ENCODE measurements at regions not wholly inside any gene's neighbourhood (a gene's known extent, or its start where the extent isn't known, plus 50 kb on each side); places are given as distances from the start of the nearest gene placed in this dataset.
A peak's percentile ranks its signal among the peaks of the same experiment; 100 is the strongest.

DNA sequence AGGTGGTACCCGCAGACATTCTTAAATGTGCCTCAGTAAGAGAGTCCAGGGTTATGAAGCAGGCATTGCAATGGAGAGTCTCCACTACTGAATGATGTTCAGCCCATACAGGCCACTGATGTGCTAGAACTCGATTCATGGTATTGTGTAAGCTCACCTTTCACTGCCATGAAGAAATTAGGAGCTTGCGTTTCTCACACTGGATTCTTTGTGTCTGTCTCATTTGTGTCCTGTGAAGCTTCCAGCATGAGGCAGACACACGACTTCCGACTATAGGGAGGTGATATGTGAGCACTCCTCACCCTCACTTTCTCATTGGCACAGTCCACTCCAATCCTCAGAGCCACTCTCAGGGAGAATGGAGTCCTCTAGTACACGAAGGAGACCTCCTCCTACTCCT, 677.4 kb upstream of the RAB6C start:
- DNase-seq: peak in 1 of 58 donors; percentile 56

DNA sequence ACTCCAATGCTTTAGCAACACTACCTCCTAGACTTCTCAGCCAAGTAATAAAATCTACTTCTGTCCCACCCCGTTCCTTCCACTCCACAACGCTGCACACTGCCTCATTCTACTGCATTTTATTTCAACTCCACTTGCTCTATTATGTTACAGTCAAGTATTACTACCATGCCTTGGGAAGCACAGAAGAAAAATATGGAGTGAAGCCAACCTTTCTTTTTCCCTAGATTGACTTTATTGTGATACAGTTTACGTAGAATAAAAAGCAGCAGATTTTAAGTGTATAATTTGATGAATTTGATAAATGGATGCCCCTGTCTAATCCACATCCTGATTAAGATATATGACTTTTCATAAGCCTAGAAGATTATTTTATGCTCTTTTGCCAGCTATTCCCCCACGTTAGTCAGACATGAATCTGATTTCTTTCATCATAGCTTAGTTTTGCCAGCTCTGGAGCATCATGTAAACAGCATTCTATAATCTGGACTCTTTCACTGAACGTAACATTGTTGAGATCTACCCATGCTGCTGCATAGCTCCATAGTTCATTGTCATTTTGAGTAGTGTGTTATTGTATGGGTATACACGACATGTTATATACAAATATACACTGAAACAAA, 676.8 kb upstream of the RAB6C start:
- no peak for DNase-seq

DNA sequence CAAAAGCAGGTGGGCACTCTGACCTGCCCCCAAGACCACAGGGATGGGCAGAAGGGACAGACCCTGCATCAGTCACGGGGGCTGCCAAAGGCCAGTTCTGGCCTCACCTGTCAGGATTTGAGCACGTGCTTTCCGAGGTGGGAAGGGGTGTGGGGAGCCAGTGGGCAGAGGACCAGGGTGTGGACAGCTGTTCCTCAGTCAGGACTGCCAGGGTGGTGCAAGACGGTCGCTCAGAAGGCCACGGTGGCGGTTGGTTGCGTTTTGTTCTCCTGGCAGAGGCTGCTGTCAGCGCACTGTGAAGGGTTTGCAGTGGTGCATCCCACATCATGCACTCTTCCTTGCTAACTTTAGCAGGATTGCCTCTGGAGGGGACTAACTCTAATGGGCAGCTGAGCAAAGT, 665.3 kb upstream of the RAB6C start:
- DNase-seq: no peak

DNA sequence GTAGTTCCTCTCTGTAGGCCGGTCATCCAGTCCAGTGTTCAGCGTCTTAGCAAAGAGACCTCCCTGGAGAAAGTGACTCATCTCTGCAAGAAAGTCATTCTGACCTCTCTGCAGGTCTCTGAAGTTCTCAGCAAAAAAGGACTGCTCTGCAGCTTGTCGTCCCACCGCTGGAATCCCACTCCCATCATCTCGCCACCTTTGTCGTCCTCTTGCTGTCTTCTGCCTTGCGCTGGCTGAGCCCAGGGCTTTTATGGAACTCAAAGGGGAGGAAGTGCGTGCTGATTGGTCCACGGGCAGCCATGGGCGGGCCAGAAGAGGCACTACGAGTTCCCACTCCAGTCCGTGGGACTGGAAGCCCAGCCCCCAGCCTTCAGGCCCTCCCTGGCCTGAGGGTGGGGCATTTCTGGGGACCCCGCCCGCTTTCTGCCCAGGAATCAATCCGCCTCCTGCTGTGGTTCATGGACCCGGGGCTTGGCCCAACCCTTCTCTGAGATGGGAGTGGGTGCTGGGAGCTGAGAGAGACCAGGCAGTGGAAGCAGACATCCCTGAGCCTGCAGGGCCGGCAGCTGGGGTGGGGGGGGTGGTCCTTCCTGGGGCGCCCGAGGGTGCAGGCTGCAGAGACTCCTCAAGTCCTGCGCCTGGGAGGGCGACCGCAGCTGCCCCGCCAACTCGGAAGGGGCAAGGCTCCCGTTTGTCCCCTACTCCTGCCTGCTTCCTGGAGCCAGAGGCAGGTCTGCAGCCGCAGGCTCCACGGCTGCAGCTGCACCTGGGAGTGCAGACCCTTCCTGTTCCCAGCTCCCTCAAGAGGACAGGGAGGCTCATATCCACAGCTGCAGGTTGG, 660.7 kb upstream of the RAB6C start:
- DNase-seq: no peak

DNA sequence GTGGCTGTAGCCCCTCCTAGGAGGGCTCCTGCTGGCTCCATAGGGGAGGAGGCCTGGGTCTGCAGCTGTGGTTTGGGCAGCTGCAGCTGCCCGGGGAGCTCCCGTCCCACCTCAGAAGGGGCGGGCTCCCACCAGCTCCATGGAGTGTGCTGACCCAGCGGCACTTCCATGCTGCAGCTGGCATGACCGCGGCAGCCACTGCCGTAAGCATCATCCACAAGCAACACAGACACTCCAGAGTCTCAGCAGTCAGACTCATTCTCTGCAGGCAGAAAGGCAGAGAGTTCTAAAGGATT, 660.1 kb upstream of the RAB6C start:
- no peak for DNase-seq

DNA sequence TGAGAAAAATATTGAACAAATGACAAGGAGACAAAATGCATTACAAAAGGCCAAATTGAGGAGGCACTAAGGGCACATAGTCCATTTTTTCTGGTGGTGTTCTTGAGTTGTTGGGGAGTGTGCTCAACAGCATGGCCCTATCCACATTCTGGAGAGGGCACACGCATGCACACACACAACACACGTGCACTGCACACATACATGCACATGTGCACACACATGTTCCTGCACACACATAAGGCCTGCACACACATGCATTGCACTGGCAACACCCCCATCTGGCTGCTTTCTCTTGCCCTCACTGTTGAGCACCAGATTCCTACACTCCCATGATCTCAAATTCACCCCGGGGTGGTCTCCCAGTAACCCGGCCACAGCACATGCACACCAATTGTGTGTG, 659.2 kb upstream of the RAB6C start:
- no peak for DNase-seq

DNA sequence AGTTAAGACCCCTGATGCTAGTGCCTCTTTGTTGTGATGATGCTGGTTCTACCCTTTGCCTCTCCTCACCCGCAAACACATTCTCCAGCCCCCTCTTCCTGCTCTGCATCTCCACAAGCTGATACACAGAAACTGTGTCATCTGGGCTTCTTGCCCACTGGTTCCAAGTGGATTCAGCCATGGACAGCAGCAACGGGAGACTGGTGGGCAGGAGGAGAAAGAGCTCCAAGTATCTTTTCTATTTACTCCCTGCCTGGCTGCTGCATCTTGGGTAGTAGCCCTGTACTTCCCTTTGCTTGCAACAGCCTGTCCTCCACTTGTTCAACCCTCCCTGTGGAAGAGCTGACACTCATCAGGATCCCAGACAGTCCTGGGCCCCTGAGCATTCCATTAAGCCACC, 655.1 kb upstream of the RAB6C start:
- DNase-seq: peak in 7 of 58 donors; percentile 10 to 38 (median 27)

DNA sequence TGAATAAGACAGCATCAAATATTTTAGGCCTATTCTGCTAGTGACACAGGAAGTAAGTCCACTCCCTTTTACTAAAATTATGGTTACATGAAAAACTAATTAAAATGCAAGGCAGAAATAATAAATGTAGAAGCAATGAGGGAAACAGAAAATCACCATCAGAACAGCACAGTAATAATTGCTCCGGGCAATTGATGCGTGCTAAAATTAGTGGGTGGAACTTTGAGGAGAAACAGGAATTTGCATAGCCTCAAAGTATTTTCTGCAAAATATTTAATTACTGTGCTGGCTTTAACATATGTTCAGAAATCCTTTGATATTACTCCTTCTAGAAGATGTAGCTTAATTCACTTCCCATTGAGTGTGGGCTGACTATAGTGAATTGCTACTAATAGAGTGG, 654.3 kb upstream of the RAB6C start:
- no peak for DNase-seq

DNA sequence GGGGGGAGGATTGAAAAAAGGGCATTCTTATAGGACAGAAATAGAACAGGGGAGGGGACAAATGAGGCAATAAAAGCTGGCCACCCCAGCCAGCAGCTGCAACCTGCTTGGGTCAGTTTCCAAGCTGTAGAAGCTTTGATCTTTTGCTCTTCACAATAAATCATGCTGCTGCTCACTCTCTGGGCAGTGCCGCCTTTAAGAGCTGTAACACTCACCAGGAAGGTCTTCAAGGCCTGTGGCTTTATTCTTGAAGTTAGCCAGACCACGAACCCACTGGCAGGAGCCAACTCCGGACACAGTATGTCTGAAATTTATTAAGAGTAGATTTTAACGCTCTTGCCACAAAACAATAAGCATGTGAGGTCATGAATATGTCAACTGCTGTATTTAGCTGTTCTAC, 649.9 kb upstream of the RAB6C start:
- DNase-seq: no peak

DNA sequence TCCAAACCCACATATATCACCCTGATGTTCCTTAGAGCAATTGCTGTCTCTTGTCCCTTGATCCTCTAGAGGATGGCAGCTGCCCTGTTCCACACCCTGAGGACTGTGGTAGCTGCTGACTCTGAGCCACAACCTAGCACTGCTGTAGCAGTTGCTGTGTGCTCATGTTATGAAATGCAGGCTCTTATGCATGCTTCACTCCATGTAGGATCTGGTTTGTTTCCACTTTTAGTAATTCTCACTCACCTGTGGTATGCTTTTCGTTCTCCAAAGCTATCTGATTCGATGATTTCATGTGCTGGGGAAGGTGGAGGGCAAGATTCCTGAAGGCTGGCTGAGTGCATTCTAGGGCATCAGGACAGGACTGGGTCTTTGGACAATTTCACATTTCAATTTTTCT, 649.0 kb upstream of the RAB6C start:
- DNase-seq: no peak

DNA sequence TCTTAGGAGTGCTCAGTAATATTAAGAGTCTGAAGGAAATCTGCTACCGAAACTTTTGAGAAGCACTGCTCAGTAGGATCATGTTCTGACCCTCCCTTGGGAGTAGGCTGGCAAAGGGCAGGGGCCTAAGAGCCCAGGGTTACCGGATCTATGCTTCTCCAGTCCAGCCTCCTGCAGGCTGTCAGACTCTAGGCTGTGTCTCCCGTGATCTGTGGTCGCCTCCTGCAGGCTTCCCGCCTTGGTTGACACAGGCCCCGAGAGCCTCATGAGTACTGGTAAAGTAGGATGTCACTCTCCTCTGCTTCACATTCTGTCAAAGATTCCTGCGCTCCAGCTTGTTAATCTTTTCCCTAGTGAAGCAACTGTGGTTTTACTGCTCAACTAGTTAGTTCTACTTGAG, 647.8 kb upstream of the RAB6C start:
- no peak for DNase-seq

DNA sequence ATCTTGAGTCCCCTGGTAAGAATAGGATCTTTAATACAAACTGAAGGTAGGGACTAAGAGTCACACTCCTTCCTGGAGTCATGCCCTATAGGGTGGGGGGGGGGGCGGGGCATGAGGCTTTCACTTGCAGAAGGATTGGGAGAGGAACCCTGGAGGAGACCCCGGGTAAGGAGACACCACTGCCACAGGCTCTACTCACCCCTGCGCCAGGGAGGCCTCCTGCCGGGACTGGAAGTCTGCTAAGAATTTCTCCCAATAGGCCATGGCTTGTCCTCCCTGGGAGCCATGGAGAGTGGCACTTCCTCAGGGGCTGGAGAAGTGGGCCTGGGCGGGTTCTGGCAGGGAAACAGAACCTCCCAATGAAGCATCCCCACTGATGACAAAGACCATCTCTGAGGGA, 645.3 kb upstream of the RAB6C start:
- no peak for DNase-seq

DNA sequence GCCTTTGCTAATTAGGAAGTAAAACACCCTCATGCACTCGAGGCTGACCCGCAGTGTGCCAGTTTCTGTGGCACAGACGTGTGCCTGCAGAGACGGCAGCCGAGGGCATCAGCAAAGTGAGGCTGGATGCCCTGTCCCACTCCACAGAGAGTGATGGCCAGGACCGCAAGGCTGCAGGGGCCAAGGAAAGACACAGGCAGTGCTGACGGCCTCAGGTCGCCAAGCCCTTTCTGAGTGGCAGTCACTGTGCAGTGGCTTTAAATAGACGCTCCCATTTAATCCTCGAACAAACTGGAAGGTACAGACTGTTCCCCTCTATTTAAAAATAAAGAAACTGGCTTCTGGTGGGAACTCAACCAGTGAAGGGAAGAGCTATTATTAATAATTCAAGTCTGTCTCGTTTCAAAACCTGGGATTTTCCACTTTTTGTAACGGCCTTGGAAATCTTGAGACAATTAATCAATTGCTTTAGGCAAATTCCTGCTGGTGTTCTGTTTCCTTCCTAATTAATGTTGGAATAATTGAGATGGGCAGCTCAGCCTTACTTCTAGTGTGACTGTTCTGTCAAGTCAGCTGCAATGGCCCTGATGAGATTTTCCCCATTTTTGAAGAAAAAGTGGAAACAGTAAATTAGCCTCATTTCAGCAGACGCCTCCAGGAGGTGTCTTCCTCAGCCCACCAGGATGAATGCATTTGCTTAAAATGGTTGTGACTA, 644.6 kb upstream of the RAB6C start:
- peak in 3 of 58 donors; percentile 3 to 29 (median 15) for DNase-seq

DNA sequence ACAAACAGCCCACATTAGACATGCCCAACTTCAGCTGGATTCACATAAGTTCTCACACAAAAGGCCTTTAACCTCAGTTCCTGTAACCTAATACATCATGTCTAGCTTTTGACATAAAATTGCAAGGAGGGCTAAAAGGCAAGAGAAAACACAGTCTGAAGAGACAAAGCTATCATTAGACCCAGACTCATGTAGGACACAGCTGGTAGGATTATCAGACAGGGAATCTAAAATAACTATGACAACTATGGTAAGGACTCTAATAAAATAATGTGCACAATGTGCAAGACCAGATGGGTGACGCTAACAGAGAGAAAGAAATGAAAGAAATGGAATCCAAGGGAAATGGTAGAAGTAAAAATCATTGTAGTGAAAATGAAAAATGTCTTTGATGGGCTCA, 643.2 kb upstream of the RAB6C start:
- no peak for DNase-seq

DNA sequence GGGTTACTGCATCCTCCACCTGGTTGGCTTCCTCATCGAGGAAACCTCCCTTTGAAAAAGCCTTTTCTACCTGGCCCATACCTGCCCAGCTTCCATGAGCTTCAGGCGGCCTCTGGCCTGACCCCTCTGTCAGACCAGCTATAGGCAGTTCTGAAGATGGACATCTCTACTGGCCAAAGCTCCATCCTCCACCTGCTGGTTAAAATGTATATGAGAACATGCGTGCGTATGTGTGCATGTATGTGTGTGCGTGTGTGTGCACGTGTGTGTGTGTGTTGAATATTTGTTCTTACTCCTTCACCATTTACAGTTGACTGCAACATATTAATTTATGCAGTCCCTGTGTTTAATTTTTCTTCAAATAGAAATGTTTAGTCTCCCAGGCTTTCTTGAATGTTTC, 642.4 kb upstream of the RAB6C start:
- DNase-seq: no peak

DNA sequence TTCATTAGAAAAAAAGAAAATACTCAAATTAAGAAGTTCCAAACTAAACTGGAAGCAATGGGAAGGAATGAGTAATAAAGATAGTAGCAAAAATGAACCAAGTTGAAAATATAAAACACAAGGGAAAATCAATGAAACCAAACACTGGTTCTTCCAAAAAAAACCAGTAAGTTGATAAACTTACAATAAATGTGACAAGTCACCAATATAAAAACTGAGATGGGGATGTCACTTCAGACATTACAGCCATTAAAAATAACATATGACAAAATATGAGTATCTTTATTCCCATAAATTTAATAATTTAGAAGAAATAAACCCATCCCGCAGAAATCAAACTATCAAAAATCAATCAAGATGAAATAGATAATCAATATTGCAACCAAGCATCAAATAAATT, 633.9 kb upstream of the RAB6C start:
- DNase-seq: no peak

DNA sequence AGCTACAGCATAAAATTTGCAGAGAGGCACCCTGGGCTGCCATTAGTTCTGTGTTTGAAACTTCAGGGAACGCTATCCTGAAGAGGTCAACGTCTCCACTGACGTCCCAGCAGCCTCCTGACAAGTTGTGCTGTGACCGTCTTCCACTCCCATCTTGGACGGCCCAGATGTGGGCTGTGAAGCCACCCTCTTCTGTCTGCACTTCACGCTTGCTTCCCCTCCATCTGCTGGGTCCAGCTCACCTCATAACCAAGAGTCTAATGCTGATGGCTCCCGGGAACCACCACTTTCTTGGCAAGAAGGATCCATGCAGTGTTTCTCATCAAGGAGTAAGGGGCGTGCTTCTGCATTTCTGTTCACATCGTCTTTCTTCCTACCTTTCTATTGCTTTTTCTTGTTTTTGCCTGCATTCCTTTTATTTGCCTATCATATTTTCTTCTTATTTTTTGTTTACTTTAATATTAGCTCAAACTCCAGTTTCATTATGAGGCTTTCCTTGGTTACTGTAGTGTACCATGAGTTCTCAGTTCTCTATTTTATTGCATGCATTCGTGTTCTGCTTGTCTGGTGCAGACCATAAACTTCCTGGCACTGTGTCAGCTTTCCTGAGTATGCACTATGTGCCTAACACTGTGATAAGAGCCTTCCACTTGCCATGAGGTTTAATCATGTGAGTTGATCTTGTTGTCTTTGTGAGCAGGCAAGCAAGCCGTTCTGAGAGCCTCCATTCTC, 631.8 kb upstream of the RAB6C start:
- peak in 8 of 58 donors; percentile 9 to 33 (median 18) for DNase-seq

DNA sequence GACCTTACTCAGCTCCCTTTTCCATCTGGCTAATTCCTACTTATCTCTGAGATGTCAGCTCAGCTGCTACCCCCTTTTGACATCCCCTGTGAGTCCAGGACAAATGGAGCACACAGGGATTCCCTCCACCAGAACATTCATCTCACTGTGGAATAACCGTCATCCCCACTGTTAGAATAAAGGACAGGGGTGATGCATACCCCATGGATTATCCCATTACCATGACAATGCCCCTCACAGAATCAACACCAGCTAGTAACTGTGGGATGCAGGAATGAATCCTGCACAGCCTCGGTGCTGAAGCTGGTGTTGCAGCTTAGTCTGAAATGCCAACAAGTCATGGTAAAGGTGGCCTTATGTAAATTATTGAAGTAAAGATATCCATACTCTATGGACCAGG, 624.8 kb upstream of the RAB6C start:
- no peak for DNase-seq

DNA sequence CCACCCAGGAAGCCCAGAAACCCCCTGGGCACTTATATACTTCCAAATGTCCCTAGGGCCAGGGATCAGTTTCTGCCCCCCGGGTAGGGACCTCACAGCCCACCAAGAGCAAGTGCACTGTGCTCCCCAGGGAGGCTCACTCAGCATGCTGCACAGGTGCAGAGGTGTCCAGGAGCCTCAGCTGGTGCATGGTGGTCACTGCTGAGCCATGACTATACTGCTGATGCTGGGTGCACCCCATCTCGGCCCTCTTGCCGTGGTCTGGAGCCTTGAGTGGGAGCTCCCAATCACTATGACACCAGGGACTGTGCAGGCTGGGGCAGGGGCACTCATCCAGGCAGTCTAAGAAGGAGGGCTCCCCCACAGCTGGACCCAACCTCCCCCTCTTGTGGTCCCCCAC, 617.8 kb upstream of the RAB6C start:
- DNase-seq: no peak

DNA sequence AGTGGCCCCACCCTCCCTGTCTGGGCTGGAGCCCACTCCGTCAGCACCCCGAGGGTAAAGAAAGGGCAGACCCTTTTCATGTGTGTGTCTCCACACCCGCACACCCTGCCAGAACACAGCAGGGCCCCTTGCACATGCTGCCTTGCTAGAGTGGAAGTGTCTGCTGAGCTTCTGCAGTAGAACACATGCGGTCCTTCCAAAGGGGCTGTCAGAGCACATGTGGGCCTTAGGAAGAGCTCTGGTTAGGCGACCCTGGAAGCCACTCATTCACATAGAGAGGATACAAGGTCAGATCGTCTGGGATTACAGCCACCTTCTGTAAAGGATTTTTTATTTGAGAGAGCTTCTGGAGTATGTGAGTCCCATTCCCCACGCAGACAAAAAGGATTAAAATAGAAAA, 613.2 kb upstream of the RAB6C start:
- no peak for DNase-seq

DNA sequence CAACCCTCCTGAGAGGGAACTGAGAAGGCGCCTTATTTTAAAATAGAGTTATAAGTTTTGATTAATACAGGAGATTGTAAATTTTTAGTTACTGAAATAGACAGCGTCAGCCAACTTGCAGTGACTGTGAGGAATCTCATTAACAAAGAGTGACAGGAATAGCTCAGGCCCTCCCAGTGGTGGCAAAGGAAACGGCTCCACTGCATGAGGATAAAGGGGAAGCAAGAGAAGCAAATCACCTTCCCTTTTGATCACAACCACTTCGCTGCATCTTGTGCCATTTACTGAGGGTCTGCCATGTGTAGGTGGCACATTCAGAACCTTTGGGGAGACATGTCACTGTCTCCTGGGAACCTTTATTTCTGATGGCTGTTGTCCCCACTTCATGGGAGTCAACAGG, 612.4 kb upstream of the RAB6C start:
- DNase-seq: no peak

DNA sequence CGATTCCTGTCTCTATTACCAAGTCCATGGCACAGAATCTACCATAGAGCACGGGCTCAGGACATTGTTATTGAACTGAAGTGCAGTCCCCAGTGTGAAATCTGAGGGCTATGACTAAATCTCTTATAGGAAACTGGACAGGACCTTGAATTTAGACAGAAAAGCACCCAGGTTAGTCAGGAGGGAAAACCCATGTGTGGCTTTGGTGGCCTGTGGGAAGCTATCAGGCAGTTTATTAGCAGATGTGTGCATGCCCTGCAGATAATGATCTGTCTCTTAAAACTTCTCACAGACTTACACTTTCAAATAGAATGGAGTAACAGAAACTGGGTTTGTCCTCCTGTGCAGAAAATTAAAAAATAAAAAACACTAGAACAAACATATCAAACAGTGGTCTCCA, 610.0 kb upstream of the RAB6C start:
- no peak for DNase-seq
